ENCODE measurements at regions not wholly inside any gene's neighbourhood (a gene's known extent, or its start where the extent isn't known, plus 50 kb on each side); places are given as distances from the start of the nearest gene placed in this dataset.

DNA sequence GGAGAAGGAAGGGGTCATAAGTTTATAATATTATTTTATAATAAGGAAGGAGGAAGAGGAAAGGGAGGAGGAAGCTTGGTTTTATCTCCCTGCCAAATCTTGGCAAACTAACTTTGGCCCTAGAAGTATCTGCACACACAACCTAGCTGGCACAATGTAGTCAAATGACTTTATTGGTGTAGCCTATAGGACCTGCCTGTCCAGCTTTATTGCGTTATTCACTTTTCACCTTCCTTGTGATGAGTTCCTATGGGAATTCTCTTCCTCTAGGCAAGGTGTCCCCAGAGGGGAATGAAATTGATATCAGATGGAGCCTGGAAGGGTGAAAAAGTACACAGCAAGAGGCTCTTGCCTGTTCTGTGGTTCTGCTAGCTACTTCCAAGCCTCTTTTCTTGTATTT lies 111.2 kb upstream of the SLC25A36 start:
- no peak for TF ChIP-seq CTCF (IDR thresholded peaks at IDR 0.05)
- no peaks in the 10 kb centered on the region for H3K36me3 ChIP-seq (ENCODE audit: insufficient read depth in 1 of 2, low read depth in 1 of 2)
- H3K4me3 ChIP-seq: no peak overlapping the region
- no peaks in the 10 kb centered on the region for H3K9me3 ChIP-seq
- DNase-seq (no peak), ATAC-seq (no peak)
- intact Hi-C loops (cut with DNase I): no loop called here
- H3K4me1 ChIP-seq: no peaks in the 10 kb centered on the region
- H3K27me3 ChIP-seq (ENCODE audit: insufficient read depth in 3 of 3, low read length in 2 of 3): no peaks in the 10 kb centered on the region
- WGBS, 3 donors: 36 to 88% (median 78%) methylated on average over 1 of the region's 1 CpG
- H3K27ac ChIP-seq: no peak overlapping the region

DNA sequence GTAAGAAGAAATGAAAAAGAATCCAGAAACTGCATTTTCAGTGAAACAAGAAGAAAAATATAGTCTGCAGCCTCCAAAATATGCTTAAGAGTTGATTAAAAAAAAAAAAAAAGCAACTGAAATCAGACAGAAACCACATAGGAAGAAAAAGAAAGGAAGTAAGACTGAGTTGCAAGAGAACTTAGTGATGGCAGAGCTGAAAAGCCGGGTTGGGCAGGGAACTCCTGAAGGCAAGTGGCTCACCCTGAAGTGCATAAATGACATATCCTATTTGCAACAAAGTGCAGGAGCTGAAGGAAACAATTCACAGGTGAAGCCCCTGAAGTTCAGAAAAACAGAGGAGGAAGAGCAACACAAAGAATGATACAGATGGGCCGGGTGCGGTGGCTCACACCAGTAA lies 108.8 kb upstream of the SLC25A36 start:
- no peaks in the 10 kb centered on the region for H3K27me3 ChIP-seq (ENCODE audit: insufficient read depth in 3 of 3, low read length in 2 of 3)
- intact Hi-C loops (cut with DNase I): no loop called here
- H3K36me3 ChIP-seq (ENCODE audit: insufficient read depth in 1 of 2, low read depth in 1 of 2): no peaks in the 10 kb centered on the region
- H3K4me1 ChIP-seq: no peaks in the 10 kb centered on the region
- ATAC-seq (no peak), DNase-seq (no peak)
- WGBS, 3 donors: 84 to 97% (median 93%) methylated on average over 3 of the region's 3 CpGs
- H3K9me3 ChIP-seq: no peaks in the 10 kb centered on the region
- no peak overlapping the region for H3K27ac ChIP-seq
- no peak overlapping the region for H3K4me3 ChIP-seq
- no peak for TF ChIP-seq CTCF (IDR thresholded peaks at IDR 0.05)

DNA sequence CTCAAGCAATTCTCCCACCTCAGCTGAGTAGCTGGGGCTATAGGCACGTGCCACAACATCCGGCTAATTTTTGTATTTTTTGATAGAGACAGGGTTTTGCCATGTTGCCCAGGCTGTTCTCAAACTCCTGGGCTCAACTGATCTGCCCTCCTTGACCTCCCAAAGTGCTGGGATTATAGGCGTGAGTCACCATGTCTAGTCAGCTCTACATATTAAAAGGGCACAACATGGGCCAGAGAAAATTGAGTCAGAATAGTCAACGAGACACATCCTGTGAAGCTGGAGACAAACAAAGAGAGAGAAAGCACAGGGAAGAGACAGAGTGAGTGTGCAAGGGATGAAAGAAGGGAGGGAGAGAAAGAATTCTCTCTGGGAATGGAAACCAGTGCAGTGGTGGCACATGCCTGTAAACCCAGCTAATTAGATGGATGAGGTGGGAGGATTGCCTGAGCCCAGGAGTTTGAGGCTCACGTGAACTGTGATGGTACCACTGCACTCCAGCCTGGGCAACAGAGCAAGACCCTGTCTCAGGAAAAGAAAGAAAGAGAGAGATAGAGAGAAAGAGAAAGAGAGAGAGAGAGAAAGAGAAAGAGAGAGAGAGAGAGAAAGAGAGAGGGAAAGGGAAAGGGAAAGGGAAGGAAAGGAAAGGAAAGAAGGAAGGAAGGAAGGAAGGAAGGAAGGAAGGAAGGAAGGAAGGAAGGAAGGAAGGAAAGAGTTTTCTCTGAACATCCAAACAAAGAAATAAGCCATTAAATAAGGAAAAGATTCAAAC lies 107.2 kb upstream of the SLC25A36 start:
- TF ChIP-seq CTCF (IDR thresholded peaks at IDR 0.05): no peak
- ATAC-seq: no peak
- intact Hi-C loops (cut with DNase I): no loop called here
- no peaks in the 10 kb centered on the region for H3K4me1 ChIP-seq
- WGBS, 3 donors: 61 to 71% (median 66%) methylated on average over 5 of the region's 5 CpGs
- H3K9me3 ChIP-seq: no peaks in the 10 kb centered on the region
- H3K27me3 ChIP-seq (ENCODE audit: insufficient read depth in 3 of 3, low read length in 2 of 3): no peaks in the 10 kb centered on the region
- DNase-seq: no peak
- no peak overlapping the region for H3K27ac ChIP-seq
- no peak overlapping the region for H3K4me3 ChIP-seq
- no peaks in the 10 kb centered on the region for H3K36me3 ChIP-seq (ENCODE audit: insufficient read depth in 1 of 2, low read depth in 1 of 2)

DNA sequence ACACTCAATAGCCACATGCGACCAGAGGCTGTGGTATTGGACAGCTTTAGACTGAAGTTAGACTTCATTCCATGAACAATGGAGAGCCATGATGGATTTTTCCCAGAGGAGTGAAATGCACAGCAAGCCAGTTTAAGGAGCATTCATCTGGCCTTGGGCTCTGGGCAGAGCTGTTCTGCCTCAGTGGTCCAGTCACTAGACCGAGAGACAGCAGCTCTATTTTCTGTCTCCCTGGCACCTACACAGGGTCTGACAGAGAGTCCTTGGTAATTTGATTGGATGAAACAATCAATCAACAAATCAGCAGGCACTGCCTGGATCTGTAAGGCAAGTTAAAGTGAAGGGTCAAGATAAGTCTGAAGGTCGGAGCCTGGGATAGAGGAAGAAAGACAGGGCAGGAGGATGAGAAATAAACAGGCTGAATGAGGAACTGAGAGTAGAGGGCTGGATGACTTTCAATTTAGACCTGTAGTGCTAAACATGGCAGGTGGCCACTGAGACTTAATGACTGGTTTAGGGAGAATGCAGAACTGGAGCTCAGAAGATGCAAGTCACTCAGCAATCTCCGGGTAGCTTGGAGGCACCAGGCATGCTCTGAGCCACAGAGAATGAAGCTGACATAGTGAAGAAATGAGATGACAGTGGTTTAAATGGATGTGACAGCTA lies 98.5 kb upstream of the SLC25A36 start:
- TF ChIP-seq CTCF (IDR thresholded peaks at IDR 0.05): no peak
- Histone ChIP-seq H3K36me3 (ENCODE audit: insufficient read depth in 1 of 2, low read depth in 1 of 2) (no peaks in the 10 kb centered on the region), H3K27me3 (ENCODE audit: insufficient read depth in 3 of 3, low read length in 2 of 3) (peaks cover 0 to 2% (median 0%) of the 10 kb centered on the region in 3 donors), H3K9me3 (no peaks in the 10 kb centered on the region), H3K4me1 (no peaks in the 10 kb centered on the region), H3K27ac (no peak overlapping the region), H3K4me3 (no peak overlapping the region)
- 81 to 88% (median 83%) methylated on average over 4 of the region's 4 CpGs for WGBS, 3 donors
- ATAC-seq (no peak), DNase-seq (no peak)
- intact Hi-C loops (cut with DNase I): no loop called here
